Psoas muscle (tissue), 7 donors: ENCODE measurements at regions not wholly inside any gene's neighbourhood (a gene's known extent, or its start where the extent isn't known, plus 50 kb on each side); places are given as distances from the start of the nearest gene placed in this dataset.

Source experiments
- ATAC-seq, 4 donors: fragments of 200-7000 bp; cut with Tn5 transposase; one replicate each; pipeline ENCODE4 v1.9.1; 2020; ENCODE audit warnings: moderate library complexity in 3 of 4, mild to moderate bottlenecking in 2 of 4
- DNase-seq, 2 donors: peaks; one replicate each; pipeline ENCODE4 v3.0.0-alpha.2; 2020
- H3K27ac ChIP-seq: fragments of 200-600 bp; one replicate; pipeline ENCODE4 v1.8.0; 2022
- H3K27me3 ChIP-seq, 3 donors: fragments of 200-600 bp in 1 of 3; one replicate each; pipeline versions ENCODE4 v1.6.1 to v1.8.0; 2013 to 2022; ENCODE audit warnings: low read length in 2 of 3, mild to moderate bottlenecking in 2 of 3, moderate library complexity in 1 of 3; ENCODE audit not compliant: insufficient read depth in 3 of 3
- H3K36me3 ChIP-seq, 2 donors: fragments of 200-600 bp in 1 of 2; one replicate each; pipeline versions ENCODE4 v1.6.1 to v1.8.0; 2013 to 2022; ENCODE audit warnings: low read depth in 1 of 2, mild to moderate bottlenecking in 1 of 2, moderate library complexity in 1 of 2; ENCODE audit not compliant: insufficient read depth in 1 of 2
- H3K4me1 ChIP-seq: fragments of 200-600 bp; one replicate; pipeline ENCODE4 v1.8.0; 2022
- H3K4me3 ChIP-seq: fragments of 200-600 bp; one replicate; pipeline ENCODE4 v1.8.0; 2022; ENCODE audit warnings: mild to moderate bottlenecking
- H3K9me3 ChIP-seq: fragments of 200-600 bp; one replicate; pipeline ENCODE4 v1.8.0; 2022
- WGBS, 3 donors: extraction: QIAGEN DNeasy Blood & Tissue Kit; methylation state at CpG; one replicate each; pipeline versions ENCODE4 v1.1.6 to v1.1.7; 2013; 5-methylcytosine and 5-hydroxymethylcytosine counted together
- intact Hi-C, 2 donors: fragments of 100-400 bp; cut with DNase I; formaldehyde crosslinking; loops; one replicate each; pipeline versions ENCODE4 v1.11.0 to v1.14.2; 2022
- TF ChIP-seq, protein P1 (sequence below): fragments of 200-600 bp; IDR thresholded peaks from one replicate; pipeline ENCODE4 v1.8.0; 2022; ENCODE audit warnings: antibody characterized with exemption
- donor health status: healthy with polysubstance abuse.
- donor health status: DM: no; HTN: no; CAD: no; lungs with moderate emphysema.
- donor health status: Bipolar disorder and iron deficiency.
- donor health status: healthy.
- donor health status: DM: yes; HTN: yes; CAD: no.
- donor health status: DM: no; HTN: no; CAD: no.
- donor health status: DM: yes; HTN: yes; CAD: no.

GRCh38 chr11:122285070-122285988, 169.3 kb upstream of the BLID start:
- H3K4me1 ChIP-seq: no peaks in the 10 kb centered on the region
- no peaks in the 10 kb centered on the region for H3K9me3 ChIP-seq
- H3K4me3 ChIP-seq: no peak overlapping the region
- DNase-seq (no peak), ATAC-seq (no peak)
- intact Hi-C loops: no loop called here
- no peaks in the 10 kb centered on the region for H3K36me3 ChIP-seq
- no peak overlapping the region for H3K27ac ChIP-seq
- H3K27me3 ChIP-seq: no peaks in the 10 kb centered on the region
- 95 to 96% (median 96%) methylated on average over 8 of the region's 8 CpGs for WGBS, 3 donors
- TF ChIP-seq, protein P1, sequence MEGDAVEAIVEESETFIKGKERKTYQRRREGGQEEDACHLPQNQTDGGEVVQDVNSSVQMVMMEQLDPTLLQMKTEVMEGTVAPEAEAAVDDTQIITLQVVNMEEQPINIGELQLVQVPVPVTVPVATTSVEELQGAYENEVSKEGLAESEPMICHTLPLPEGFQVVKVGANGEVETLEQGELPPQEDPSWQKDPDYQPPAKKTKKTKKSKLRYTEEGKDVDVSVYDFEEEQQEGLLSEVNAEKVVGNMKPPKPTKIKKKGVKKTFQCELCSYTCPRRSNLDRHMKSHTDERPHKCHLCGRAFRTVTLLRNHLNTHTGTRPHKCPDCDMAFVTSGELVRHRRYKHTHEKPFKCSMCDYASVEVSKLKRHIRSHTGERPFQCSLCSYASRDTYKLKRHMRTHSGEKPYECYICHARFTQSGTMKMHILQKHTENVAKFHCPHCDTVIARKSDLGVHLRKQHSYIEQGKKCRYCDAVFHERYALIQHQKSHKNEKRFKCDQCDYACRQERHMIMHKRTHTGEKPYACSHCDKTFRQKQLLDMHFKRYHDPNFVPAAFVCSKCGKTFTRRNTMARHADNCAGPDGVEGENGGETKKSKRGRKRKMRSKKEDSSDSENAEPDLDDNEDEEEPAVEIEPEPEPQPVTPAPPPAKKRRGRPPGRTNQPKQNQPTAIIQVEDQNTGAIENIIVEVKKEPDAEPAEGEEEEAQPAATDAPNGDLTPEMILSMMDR: no peak

DNA sequence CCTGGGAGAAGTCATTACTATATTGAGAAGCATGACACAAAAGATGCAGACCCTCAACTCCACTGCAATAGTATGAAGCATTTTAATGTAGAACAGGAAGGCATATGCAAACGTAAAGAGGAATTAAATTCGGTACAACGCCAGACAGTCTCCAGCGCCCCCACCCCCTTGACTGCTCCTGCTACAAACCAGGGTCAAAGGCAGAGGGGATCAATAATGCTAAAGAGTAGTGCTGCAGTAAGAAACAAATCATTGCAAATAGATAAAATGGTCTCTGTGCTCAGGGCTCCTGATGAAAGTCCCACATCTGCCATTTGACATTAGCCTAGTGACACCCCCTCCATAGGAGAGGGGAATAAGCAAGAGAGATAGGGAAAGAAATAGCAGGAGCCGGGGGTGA, 164.9 kb upstream of the BLID start:
- Histone ChIP-seq H3K36me3 (no peaks in the 10 kb centered on the region), H3K27me3 (no peaks in the 10 kb centered on the region), H3K9me3 (no peaks in the 10 kb centered on the region), H3K27ac (no peak overlapping the region), H3K4me3 (no peak overlapping the region), H3K4me1 (no peaks in the 10 kb centered on the region)
- intact Hi-C loops: no loop called here
- WGBS, 3 donors: 75 to 84% (median 81%) methylated on average over 5 of the region's 5 CpGs
- TF ChIP-seq, protein P1: no peak
- no peak for ATAC-seq
- DNase-seq: no peak

DNA sequence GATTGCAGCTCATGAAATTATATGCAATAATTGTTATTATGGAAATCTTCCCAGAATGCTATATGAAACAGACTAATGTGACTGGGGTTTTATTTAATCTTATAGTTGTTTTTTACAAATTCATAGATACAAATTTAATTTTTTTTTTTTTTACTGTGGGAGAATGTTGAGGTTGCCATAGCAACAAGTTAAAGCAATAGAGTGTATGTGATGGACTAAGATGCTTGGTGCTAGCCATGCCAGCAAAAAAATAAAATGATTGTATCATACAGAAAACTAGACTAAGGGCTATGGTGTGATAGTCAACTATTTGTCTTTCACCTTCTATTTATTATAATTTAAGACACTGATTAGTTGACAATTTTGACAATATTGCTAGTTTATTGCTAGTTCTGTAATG, 163.2 kb upstream of the BLID start:
- intact Hi-C loops: loop anchor here in 1 of 2 donors (5.0 kb wide), 1 partner anchor 503 kb away; no protein-coding TSS in a partner anchor
- H3K36me3 ChIP-seq: no peaks in the 10 kb centered on the region

DNA sequence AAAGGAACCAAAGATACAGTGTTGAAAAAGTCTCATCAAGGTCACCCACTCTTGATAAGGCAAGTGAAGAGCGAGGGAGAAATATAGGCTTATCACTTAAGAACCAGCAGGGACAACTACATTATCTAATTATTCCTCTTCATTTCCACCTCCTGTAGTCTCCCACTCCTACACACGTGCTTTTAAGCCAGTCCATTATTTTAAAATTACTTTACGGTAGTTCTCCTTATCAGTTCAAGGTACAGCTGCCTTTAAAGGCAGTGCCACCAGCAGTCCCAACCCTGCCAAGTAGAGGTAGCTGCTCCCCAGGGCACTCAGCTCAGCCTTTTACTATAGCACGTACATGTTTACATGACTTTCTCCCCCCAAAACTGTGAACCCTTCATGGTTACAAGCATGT, 161.5 kb upstream of the BLID start:
- TF ChIP-seq, protein P1: no peak
- Histone ChIP-seq H3K27me3 (no peaks in the 10 kb centered on the region), H3K27ac (no peak overlapping the region), H3K4me3 (no peak overlapping the region), H3K4me1 (no peaks in the 10 kb centered on the region), H3K9me3 (no peaks in the 10 kb centered on the region), H3K36me3 (no peaks in the 10 kb centered on the region)
- intact Hi-C loops: loop anchor here in 1 of 2 donors (5.0 kb wide), 1 partner anchor 505 kb away; no protein-coding TSS in a partner anchor
- no peak for ATAC-seq
- DNase-seq: no peak
- 84 to 88% (median 88%) methylated on average over 4 of the region's 4 CpGs for WGBS, 3 donors

More for the DNA sequence above, 163.2 kb upstream of the BLID start:
- Histone ChIP-seq H3K4me3 (no peak overlapping the region), H3K27me3 (no peaks in the 10 kb centered on the region), H3K27ac (no peak overlapping the region), H3K4me1 (no peaks in the 10 kb centered on the region), H3K9me3 (no peaks in the 10 kb centered on the region)
- DNase-seq (no peak), ATAC-seq (no peak)
- TF ChIP-seq, protein P1: no peak
